Peyer's patch (tissue), 4 donors: ENCODE measurements at regions not wholly inside any gene's neighbourhood (a gene's known extent, or its start where the extent isn't known, plus 50 kb on each side); places are given as distances from the start of the nearest gene placed in this dataset.

Source experiments
- DNase-seq, 3 donors: peaks; one replicate each; pipeline ENCODE4 v3.0.0-alpha.2; 2017 to 2019
- H3K27ac ChIP-seq, 4 donors: fragments of 200-600 bp; sonication (generic); one replicate each; pipeline ENCODE4 v1.5.1; 2016 to 2019
- H3K27me3 ChIP-seq, 2 donors: fragments of 200-600 bp; sonication (generic); one replicate each; pipeline ENCODE4 v1.5.1; 2019
- H3K36me3 ChIP-seq, 3 donors: fragments of 200-600 bp; sonication (generic); one replicate each; pipeline ENCODE4 v1.5.1; 2016 to 2019
- H3K4me1 ChIP-seq, 4 donors: fragments of 200-600 bp; sonication (generic); one replicate each; pipeline ENCODE4 v1.5.1; 2016 to 2019
- H3K4me3 ChIP-seq, 4 donors: fragments of 200-600 bp; sonication (generic); 1 replicate in 3 of 4; 2 replicates in 1 of 4; pipeline ENCODE4 v1.5.1; 2016 to 2019; ENCODE audit warnings: mild to moderate bottlenecking in 1 of 4
- H3K9me3 ChIP-seq, 4 donors: fragments of 200-600 bp; sonication (generic); one replicate each; pipeline ENCODE4 v1.5.1; 2016 to 2019; ENCODE audit warnings: mild to moderate bottlenecking in 1 of 4
- CTCF ChIP-seq, 6 experiments: fragments of 450-650 bp in 4 of 6; fragments of 200-600 bp in 2 of 6; sonication (generic) in 1 of 6; IDR thresholded peaks; one replicate each; pipeline ENCODE4 v1.5.1; 2017 to 2019; ENCODE audit warnings: antibody characterized with exemption in 6 of 6, mild to moderate bottlenecking in 3 of 6, moderate library complexity in 1 of 6
- POLR2A ChIP-seq, 2 donors: fragments of 450-650 bp; IDR thresholded peaks; one replicate each; pipeline ENCODE4 v1.5.1; 2017; ENCODE audit warnings: antibody characterized with exemption in 2 of 2, mild to moderate bottlenecking in 2 of 2, moderate library complexity in 2 of 2

- no peaks in the 10 kb centered on the region for H3K4me1 ChIP-seq
- H3K27me3 ChIP-seq: no peaks in the 10 kb centered on the region
- no peaks in the 10 kb centered on the region for H3K9me3 ChIP-seq
- no peak for TF ChIP-seq CTCF (IDR thresholded peaks at IDR 0.05)
- no peak for TF ChIP-seq POLR2A (IDR thresholded peaks at IDR 0.05)
- no peak overlapping the region for H3K4me3 ChIP-seq
- no peak overlapping the region for H3K27ac ChIP-seq
- H3K36me3 ChIP-seq: no peaks in the 10 kb centered on the region
- DNase-seq: no peak
Observed at GRCh38 chr4:53932796-53933610, 131.4 kb downstream of the CHIC2 start.

GRCh38 chr4:53931461-53931961, 132.9 kb downstream of the CHIC2 start:
- TF ChIP-seq POLR2A (IDR thresholded peaks at IDR 0.05) (no peak), CTCF (IDR thresholded peaks at IDR 0.05) (no peak)
- DNase-seq: no peak

GRCh38 chr4:53929955-53930798, 134.2 kb downstream of the CHIC2 start:
- H3K27ac ChIP-seq: no peak overlapping the region
- no peaks in the 10 kb centered on the region for H3K4me1 ChIP-seq
- no peaks in the 10 kb centered on the region for H3K9me3 ChIP-seq
- DNase-seq: peak in 2 of 3 donors; percentile 48 to 86
- H3K4me3 ChIP-seq: no peak overlapping the region
- TF ChIP-seq CTCF (IDR thresholded peaks at IDR 0.05) (peak; percentile 25 to 91 (median 74)), POLR2A (IDR thresholded peaks at IDR 0.05) (no peak)
- no peaks in the 10 kb centered on the region for H3K36me3 ChIP-seq
- no peaks in the 10 kb centered on the region for H3K27me3 ChIP-seq

More at GRCh38 chr4:53931461-53931961, 132.9 kb downstream of the CHIC2 start:
- H3K4me1 ChIP-seq: no peaks in the 10 kb centered on the region
- H3K27ac ChIP-seq: no peak overlapping the region
- no peak overlapping the region for H3K4me3 ChIP-seq
- no peaks in the 10 kb centered on the region for H3K36me3 ChIP-seq
- H3K9me3 ChIP-seq: no peaks in the 10 kb centered on the region
- H3K27me3 ChIP-seq: no peaks in the 10 kb centered on the region

- Histone ChIP-seq H3K36me3 (no peaks in the 10 kb centered on the region), H3K27me3 (no peaks in the 10 kb centered on the region), H3K27ac (no peak overlapping the region), H3K4me1 (no peaks in the 10 kb centered on the region), H3K9me3 (no peaks in the 10 kb centered on the region), H3K4me3 (no peak overlapping the region)
- TF ChIP-seq POLR2A (IDR thresholded peaks at IDR 0.05): no peak
- DNase-seq: no peak
Observed at GRCh38 chr4:53929311-53929710, 135.1 kb downstream of the CHIC2 start.

- Histone ChIP-seq H3K4me1 (no peaks in the 10 kb centered on the region), H3K27me3 (no peaks in the 10 kb centered on the region), H3K27ac (no peak overlapping the region), H3K9me3 (no peaks in the 10 kb centered on the region), H3K4me3 (no peak overlapping the region), H3K36me3 (no peaks in the 10 kb centered on the region)
- TF ChIP-seq POLR2A (IDR thresholded peaks at IDR 0.05) (no peak), CTCF (IDR thresholded peaks at IDR 0.05) (no peak)
- DNase-seq: no peak
Observed at GRCh38 chr4:53928825-53929224, 135.6 kb downstream of the CHIC2 start.
